Hepatocyte (in vitro differentiated cells): ENCODE measurements at regions not wholly inside any gene's neighbourhood (a gene's known extent, or its start where the extent isn't known, plus 50 kb on each side); places are given as distances from the start of the nearest gene placed in this dataset.

Source experiments
- CTCF ChIP-seq: fragments of 200-600 bp; sonication (generic); IDR thresholded peaks from 2 replicates; pipeline ENCODE4 v1.5.1; 2016; ENCODE audit warnings: antibody characterized with exemption, mild to moderate bottlenecking; ENCODE audit not compliant: poor library complexity
- EZH2 ChIP-seq: fragments of 200-600 bp; sonication (generic); IDR thresholded peaks from 2 replicates; pipeline ENCODE4 v1.6.1; 2016; ENCODE audit warnings: antibody characterized with exemption, mild to moderate bottlenecking, borderline replicate concordance
- EZH2phosphoT487 ChIP-seq: fragments of 200-600 bp; sonication (generic); IDR thresholded peaks from one replicate; pipeline ENCODE4 v1.6.1; 2018; ENCODE audit warnings: antibody characterized with exemption, mild to moderate bottlenecking, low read depth, moderate library complexity; ENCODE audit not compliant: unreplicated experiment, severe bottlenecking

- TF ChIP-seq CTCF, result no peak
- no peak for TF ChIP-seq EZH2phosphoT487
- TF ChIP-seq EZH2, result no peak
These were observed 464.4 kb upstream of the BOD1L1 start for GRCh38 chr4:14091966-14092365.
